ENCODE measurements at regions not wholly inside any gene's neighbourhood (a gene's known extent, or its start where the extent isn't known, plus 50 kb on each side); places are given as distances from the start of the nearest gene placed in this dataset.

DNA sequence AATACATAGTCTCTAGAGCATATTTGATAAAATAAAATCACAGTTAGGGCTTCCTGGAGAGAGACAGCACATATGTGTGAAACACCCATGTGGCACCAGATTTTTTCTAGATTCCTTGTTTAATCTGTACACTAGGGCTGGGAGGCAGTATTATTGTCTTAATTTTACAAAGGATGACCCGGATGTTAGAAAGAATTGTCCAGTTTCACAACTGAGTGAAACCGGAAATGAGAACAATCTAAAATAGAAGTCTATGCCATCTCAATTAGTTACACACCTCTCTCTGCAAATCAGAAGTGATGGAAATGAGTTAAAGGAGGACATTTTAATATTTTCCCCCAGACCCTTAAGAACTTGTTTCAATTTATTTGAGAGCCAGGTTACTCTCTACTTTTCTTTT, 463.7 kb upstream of the DSEL start:
- H3K4me2 ChIP-seq (ENCODE audit: low read depth, low read length, poor library complexity, severe bottlenecking) = no peak overlapping the region
- no peaks in the 10 kb centered on the region for H3F3A ChIP-seq (ENCODE audit: low read depth)
- no peaks in the 10 kb centered on the region for H3K9me3 ChIP-seq (ENCODE audit: insufficient read depth, low read depth, low read length)
- H3K9me2 ChIP-seq (replicated peaks; ENCODE audit: low read depth, low read length) = no peaks in the 10 kb centered on the region
- no peaks in the 10 kb centered on the region for H4K20me1 ChIP-seq (ENCODE audit: insufficient read depth, low read length, poor library complexity, severe bottlenecking)
- TF ChIP-seq EZH2phosphoT487 (IDR thresholded peaks at IDR 0.05; ENCODE audit: borderline replicate concordance) = no peak
- TF ChIP-seq, protein P1, sequence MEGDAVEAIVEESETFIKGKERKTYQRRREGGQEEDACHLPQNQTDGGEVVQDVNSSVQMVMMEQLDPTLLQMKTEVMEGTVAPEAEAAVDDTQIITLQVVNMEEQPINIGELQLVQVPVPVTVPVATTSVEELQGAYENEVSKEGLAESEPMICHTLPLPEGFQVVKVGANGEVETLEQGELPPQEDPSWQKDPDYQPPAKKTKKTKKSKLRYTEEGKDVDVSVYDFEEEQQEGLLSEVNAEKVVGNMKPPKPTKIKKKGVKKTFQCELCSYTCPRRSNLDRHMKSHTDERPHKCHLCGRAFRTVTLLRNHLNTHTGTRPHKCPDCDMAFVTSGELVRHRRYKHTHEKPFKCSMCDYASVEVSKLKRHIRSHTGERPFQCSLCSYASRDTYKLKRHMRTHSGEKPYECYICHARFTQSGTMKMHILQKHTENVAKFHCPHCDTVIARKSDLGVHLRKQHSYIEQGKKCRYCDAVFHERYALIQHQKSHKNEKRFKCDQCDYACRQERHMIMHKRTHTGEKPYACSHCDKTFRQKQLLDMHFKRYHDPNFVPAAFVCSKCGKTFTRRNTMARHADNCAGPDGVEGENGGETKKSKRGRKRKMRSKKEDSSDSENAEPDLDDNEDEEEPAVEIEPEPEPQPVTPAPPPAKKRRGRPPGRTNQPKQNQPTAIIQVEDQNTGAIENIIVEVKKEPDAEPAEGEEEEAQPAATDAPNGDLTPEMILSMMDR (conservative IDR thresholded peaks at IDR 0.05; ENCODE audit: low read length) = no peak
- H3K36me3 ChIP-seq (ENCODE audit: insufficient read depth, low read length) = no peaks in the 10 kb centered on the region
- H3K4me1 ChIP-seq (ENCODE audit: insufficient read depth, low read length, poor library complexity, severe bottlenecking) = no peaks in the 10 kb centered on the region
- H2AFZ ChIP-seq (ENCODE audit: low read length) = no peak overlapping the region
- H3K27me3 ChIP-seq (ENCODE audit: insufficient read depth, low read length, poor library complexity, severe bottlenecking) = no peaks in the 10 kb centered on the region
- no peaks in the 10 kb centered on the region for H3K79me2 ChIP-seq (ENCODE audit: insufficient read depth, low read length)
- no peak overlapping the region for H3K9ac ChIP-seq (ENCODE audit: low read depth, low read length, poor library complexity, severe bottlenecking)
- no peak overlapping the region for H3K4me3 ChIP-seq (ENCODE audit: low read length, poor library complexity, severe bottlenecking)

- H4K20me1 ChIP-seq (ENCODE audit: insufficient read depth, low read length, poor library complexity, severe bottlenecking) = no peaks in the 10 kb centered on the region
- no peaks in the 10 kb centered on the region for H3K27me3 ChIP-seq (ENCODE audit: insufficient read depth, low read length, poor library complexity, severe bottlenecking)
- H3K4me3 ChIP-seq (ENCODE audit: low read length, poor library complexity, severe bottlenecking) = no peak overlapping the region
- no peaks in the 10 kb centered on the region for H3K4me1 ChIP-seq (ENCODE audit: insufficient read depth, low read length, poor library complexity, severe bottlenecking)
- no peaks in the 10 kb centered on the region for H3K9me3 ChIP-seq (ENCODE audit: insufficient read depth, low read depth, low read length)
- no peaks in the 10 kb centered on the region for H3K36me3 ChIP-seq (ENCODE audit: insufficient read depth, low read length)
- H3K79me2 ChIP-seq (ENCODE audit: insufficient read depth, low read length) = no peaks in the 10 kb centered on the region
- H3K4me2 ChIP-seq (ENCODE audit: low read depth, low read length, poor library complexity, severe bottlenecking) = no peak overlapping the region
- H3K9me2 ChIP-seq (replicated peaks; ENCODE audit: low read depth, low read length) = no peaks in the 10 kb centered on the region
- H3F3A ChIP-seq (ENCODE audit: low read depth) = no peaks in the 10 kb centered on the region
- no peak for TF ChIP-seq EZH2phosphoT487 (IDR thresholded peaks at IDR 0.05; ENCODE audit: borderline replicate concordance)
- TF ChIP-seq, protein P1 (conservative IDR thresholded peaks at IDR 0.05; ENCODE audit: low read length) = no peak
- no peak overlapping the region for H3K9ac ChIP-seq (ENCODE audit: low read depth, low read length, poor library complexity, severe bottlenecking)
- no peak overlapping the region for H2AFZ ChIP-seq (ENCODE audit: low read length)
Measured at GRCh38 chr18:67977067-67977616, 460.6 kb upstream of the DSEL start.

GRCh38 chr18:67973916-67974315, 457.4 kb upstream of the DSEL start:
- Histone ChIP-seq H2AFZ (ENCODE audit: low read length) (no peak overlapping the region), H3K4me2 (ENCODE audit: low read depth, low read length, poor library complexity, severe bottlenecking) (no peak overlapping the region), H3K9ac (ENCODE audit: low read depth, low read length, poor library complexity, severe bottlenecking) (no peak overlapping the region), H3K4me1 (ENCODE audit: insufficient read depth, low read length, poor library complexity, severe bottlenecking) (no peaks in the 10 kb centered on the region), H3K9me3 (ENCODE audit: insufficient read depth, low read depth, low read length) (no peaks in the 10 kb centered on the region), H3K36me3 (ENCODE audit: insufficient read depth, low read length) (no peaks in the 10 kb centered on the region), H3K27me3 (ENCODE audit: insufficient read depth, low read length, poor library complexity, severe bottlenecking) (no peaks in the 10 kb centered on the region), H3F3A (ENCODE audit: low read depth) (no peaks in the 10 kb centered on the region), H4K20me1 (ENCODE audit: insufficient read depth, low read length, poor library complexity, severe bottlenecking) (no peaks in the 10 kb centered on the region), H3K4me3 (ENCODE audit: low read length, poor library complexity, severe bottlenecking) (no peak overlapping the region), H3K79me2 (ENCODE audit: insufficient read depth, low read length) (no peaks in the 10 kb centered on the region), H3K9me2 (replicated peaks; ENCODE audit: low read depth, low read length) (no peaks in the 10 kb centered on the region)
- TF ChIP-seq EZH2phosphoT487 (IDR thresholded peaks at IDR 0.05; ENCODE audit: borderline replicate concordance) = no peak
- TF ChIP-seq, protein P1 (conservative IDR thresholded peaks at IDR 0.05; ENCODE audit: low read length) = no peak
